ENCODE measurements at regions not wholly inside any gene's neighbourhood (a gene's known extent, or its start where the extent isn't known, plus 50 kb on each side); places are given as distances from the start of the nearest gene placed in this dataset.

DNA sequence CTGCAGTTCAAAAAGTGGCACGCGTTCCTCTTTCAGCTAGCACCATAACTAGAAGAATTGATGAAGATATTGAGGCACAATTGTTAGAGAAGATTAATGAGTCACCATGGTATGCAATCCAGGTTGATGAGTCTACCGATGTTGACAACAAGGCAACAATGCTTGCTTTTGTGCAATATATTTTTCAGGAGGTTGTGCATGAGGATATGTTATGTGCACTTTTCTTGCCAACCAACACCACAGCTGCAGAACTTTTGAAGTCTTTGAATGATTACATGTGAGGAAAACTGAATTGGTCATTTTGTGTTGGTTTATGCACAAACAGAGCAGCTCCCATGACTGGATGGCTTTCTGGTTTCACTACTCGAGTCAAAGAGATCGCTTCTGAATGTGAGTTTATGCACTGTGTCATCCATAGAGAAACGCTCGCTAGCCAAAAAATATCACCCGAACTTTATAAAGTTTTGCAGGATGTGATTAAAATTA lies 129.3 kb upstream of the SLC24A3 start:
- WGBS (ENCODE audit: low lambda C conversion rate): 24% methylated on average over 8 of the region's 8 CpGs
- H2AFZ ChIP-seq (ENCODE audit: low read depth): no peak overlapping the region
- H3K79me2 ChIP-seq (ENCODE audit: insufficient read depth): no peaks in the 10 kb centered on the region
- CTCF ChIA-PET: interaction anchor here (0.9 kb wide), 1 partner anchor 11 kb away, joined by 3 read pairs; no protein-coding TSS in a partner anchor
- POLR2A ChIA-PET: no interaction called here
- H3K27me3 ChIP-seq (ENCODE audit: insufficient read depth): no peaks in the 10 kb centered on the region; the same call in 1 of the 2 replicates
- no peaks in the 10 kb centered on the region for H3F3A ChIP-seq (replicated peaks; ENCODE audit: insufficient read depth)
- H3K4me2 ChIP-seq: no peak overlapping the region
- H3K4me3 ChIP-seq (ENCODE audit: low read depth in 2 of 2, low read length in 1 of 2): no peak overlapping the region
- no peak for DNase-seq
- no peaks in the 10 kb centered on the region for H3K36me3 ChIP-seq (replicated peaks in 1 of 2; ENCODE audit: control insufficient read depth in 1 of 2, insufficient read depth in 2 of 2, low read length in 1 of 2)
- H3K9me2 ChIP-seq: no peaks in the 10 kb centered on the region
- H4K20me1 ChIP-seq (ENCODE audit: insufficient read depth): no peaks in the 10 kb centered on the region
- H3K4me1 ChIP-seq (ENCODE audit: control insufficient read depth in 1 of 2, insufficient read depth in 2 of 2, low read depth in 1 of 2, low read length in 1 of 2): no peaks in the 10 kb centered on the region
- H3K27ac ChIP-seq (ENCODE audit: low read depth in 2 of 2, low read length in 1 of 2): no peak overlapping the region
- no peak overlapping the region for H3K9ac ChIP-seq
- H3K9me3 ChIP-seq: no peaks in the 10 kb centered on the region
- no peak for TF ChIP-seq USF1 (IDR thresholded peaks at IDR 0.05; ENCODE audit: borderline replicate concordance, low read depth)
- TF ChIP-seq ZBTB33 (IDR thresholded peaks at IDR 0.05; ENCODE audit: borderline replicate concordance, low read depth): no peak
- TF ChIP-seq SMC3 (IDR thresholded peaks at IDR 0.05; ENCODE audit: low read depth, low read length): no peak

DNA sequence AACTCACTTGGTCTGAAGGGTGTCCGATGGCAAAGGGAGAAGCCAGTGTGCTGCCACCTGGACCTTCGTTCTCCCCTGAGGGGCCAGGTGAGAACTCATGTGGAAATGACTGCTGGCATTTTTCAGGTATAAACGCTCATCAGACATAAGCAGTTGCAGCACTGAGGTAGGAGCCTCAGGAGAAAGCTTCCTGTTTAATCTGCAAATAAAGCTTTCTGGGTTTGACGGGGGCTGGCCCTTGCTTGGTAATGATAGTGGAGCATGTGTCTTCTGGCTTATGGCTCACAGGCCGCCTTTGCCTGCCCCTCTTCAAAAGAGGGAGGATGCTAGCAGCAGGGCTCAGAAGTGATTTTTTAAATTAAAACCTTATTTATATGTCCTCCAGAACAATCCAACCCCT lies 122.1 kb upstream of the SLC24A3 start:
- 0% methylated on average over 5 of the region's 5 CpGs for WGBS (ENCODE audit: low lambda C conversion rate)
- CTCF ChIA-PET: no interaction called here
- no peak overlapping the region for H3K27ac ChIP-seq (ENCODE audit: low read depth in 2 of 2, low read length in 1 of 2)
- no peak for TF ChIP-seq NFIC (IDR thresholded peaks at IDR 0.05; ENCODE audit: borderline replicate concordance)
- no peak for TF ChIP-seq RAD21 (IDR thresholded peaks at IDR 0.05; ENCODE audit: low read length)
- TF ChIP-seq, protein P1, sequence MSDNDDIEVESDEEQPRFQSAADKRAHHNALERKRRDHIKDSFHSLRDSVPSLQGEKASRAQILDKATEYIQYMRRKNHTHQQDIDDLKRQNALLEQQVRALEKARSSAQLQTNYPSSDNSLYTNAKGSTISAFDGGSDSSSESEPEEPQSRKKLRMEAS (IDR thresholded peaks at IDR 0.05; ENCODE audit: low read depth): no peak
- TF ChIP-seq FOXM1 (IDR thresholded peaks at IDR 0.05; ENCODE audit: low read depth): no peak
- no peak for TF ChIP-seq ZBTB33 (IDR thresholded peaks at IDR 0.05; ENCODE audit: borderline replicate concordance, low read depth)
- TF ChIP-seq REST (IDR thresholded peaks at IDR 0.05; ENCODE audit: low read depth, low read length): no peak
- no peak for TF ChIP-seq RXRA (IDR thresholded peaks at IDR 0.05; ENCODE audit: borderline replicate concordance, low read depth)
- TF ChIP-seq USF1 (IDR thresholded peaks at IDR 0.05; ENCODE audit: borderline replicate concordance, low read depth): no peak
- no peak for TF ChIP-seq POLR2AphosphoS5 (IDR thresholded peaks at IDR 0.05; ENCODE audit: low read depth, low read length)
- TF ChIP-seq RFX5 (IDR thresholded peaks at IDR 0.05; ENCODE audit: low read length): no peak
- no peak for TF ChIP-seq FOXJ3 (CRISPR knock-in tag; IDR thresholded peaks at IDR 0.05)
- TF ChIP-seq NRF1 (IDR thresholded peaks at IDR 0.05; ENCODE audit: low read depth, low read length): no peak
- no peak for TF ChIP-seq GATA2 (CRISPR knock-in tag; IDR thresholded peaks at IDR 0.05)
- no peak for TF ChIP-seq CHD2 (IDR thresholded peaks at IDR 0.05; ENCODE audit: low read length, partially characterized antibody)
- no peak for TF ChIP-seq TCF12 (IDR thresholded peaks at IDR 0.05)
- no peak for TF ChIP-seq SIN3A (IDR thresholded peaks at IDR 0.05; ENCODE audit: borderline replicate concordance, low read depth, low read length)
- no peak for TF ChIP-seq RCOR1 (IDR thresholded peaks at IDR 0.05; ENCODE audit: low read length)
- H4K20me1 ChIP-seq (ENCODE audit: insufficient read depth): no peaks in the 10 kb centered on the region
- H2AFZ ChIP-seq (ENCODE audit: low read depth): no peak overlapping the region
- no peaks in the 10 kb centered on the region for H3K4me1 ChIP-seq (ENCODE audit: control insufficient read depth in 1 of 2, insufficient read depth in 2 of 2, low read depth in 1 of 2, low read length in 1 of 2)
- H3F3A ChIP-seq (replicated peaks; ENCODE audit: insufficient read depth): no peaks in the 10 kb centered on the region
- no peak overlapping the region for H3K9ac ChIP-seq
- H3K27me3 ChIP-seq (ENCODE audit: insufficient read depth): no peaks in the 10 kb centered on the region
- no peaks in the 10 kb centered on the region for H3K9me3 ChIP-seq
- H3K4me2 ChIP-seq: no peak overlapping the region
- H3K36me3 ChIP-seq (replicated peaks in 1 of 2; ENCODE audit: control insufficient read depth in 1 of 2, insufficient read depth in 2 of 2, low read length in 1 of 2): no peaks in the 10 kb centered on the region
- POLR2A ChIA-PET: no interaction called here
- DNase-seq: no peak
- H3K9me2 ChIP-seq: no peaks in the 10 kb centered on the region
- no peaks in the 10 kb centered on the region for H3K79me2 ChIP-seq (ENCODE audit: insufficient read depth)
- no peak overlapping the region for H3K4me3 ChIP-seq (ENCODE audit: low read depth in 2 of 2, low read length in 1 of 2)
